ENCODE measurements at regions not wholly inside any gene's neighbourhood (a gene's known extent, or its start where the extent isn't known, plus 50 kb on each side); places are given as distances from the start of the nearest gene placed in this dataset.

- CTCF ChIA-PET = no interaction called here
- peaks cover 20% of the 10 kb centered on the region for H3K4me1 ChIP-seq (ENCODE audit: control insufficient read depth, extremely low read depth, insufficient read depth, low read length)
- no peaks in the 10 kb centered on the region for H3K27me3 ChIP-seq (ENCODE audit: control insufficient read depth in 2 of 2, insufficient read depth in 2 of 2, low read length in 2 of 2)
- DNase-seq (ENCODE audit: low read depth, low spot score) (no peak), FAIRE-seq (no peak)
- POLR2A ChIA-PET = no interaction called here
- dilution Hi-C loops (cut with MboI; ENCODE audit: extremely low pct_ligation_motif_present, low sequenced_read_pairs) (no loop called here), intact Hi-C loops (cut with micrococcal nuclease) (no loop called here)
- H3K27ac ChIP-seq (ENCODE audit: insufficient read depth, low read depth, low read length) = no peak overlapping the region
- no peak overlapping the region for H3K9ac ChIP-seq (replicated peaks; ENCODE audit: extremely low read depth, insufficient read depth, low read length)
- H2AFZ ChIP-seq (ENCODE audit: low read depth, low read length) = no peak overlapping the region
- H4K20me1 ChIP-seq (replicated peaks; ENCODE audit: control insufficient read depth, extremely low read depth, insufficient read depth, low read length) = no peaks in the 10 kb centered on the region
- H3K4me2 ChIP-seq (ENCODE audit: insufficient read depth, low read length) = no peak overlapping the region
- no peaks in the 10 kb centered on the region for H3K9me1 ChIP-seq (replicated peaks; ENCODE audit: control insufficient read depth, extremely low read depth, insufficient read depth, low read length)
- no peaks in the 10 kb centered on the region for H3K36me3 ChIP-seq (ENCODE audit: control insufficient read depth in 2 of 2, extremely low read depth in 1 of 2, insufficient read depth in 2 of 2, low read length in 2 of 2)
- no peak overlapping the region for H3K4me3 ChIP-seq (replicated peaks in 1 of 3; ENCODE audit: insufficient read depth in 1 of 3, low read depth in 1 of 3, low read length in 3 of 3)
- no peak for TF ChIP-seq EZH2 (IDR thresholded peaks at IDR 0.05; ENCODE audit: borderline replicate concordance, low read depth, low read length, severe bottlenecking)
- TF ChIP-seq MAX (IDR thresholded peaks at IDR 0.05; ENCODE audit: insufficient read depth, insufficient read length) = no peak
- TF ChIP-seq GATA2 (IDR thresholded peaks at IDR 0.05; ENCODE audit: insufficient read depth, insufficient read length, low read depth, low read length) = no peak
- no peak for TF ChIP-seq MYC (IDR thresholded peaks at IDR 0.05; ENCODE audit: low read depth, low read length)
- no peak for TF ChIP-seq FOS (IDR thresholded peaks at IDR 0.05; ENCODE audit: borderline replicate concordance, insufficient read depth, low read length)
- no peak for TF ChIP-seq POLR2A (IDR thresholded peaks at IDR 0.05; ENCODE audit: low read depth, low read length)
- TF ChIP-seq JUN (IDR thresholded peaks at IDR 0.05; ENCODE audit: borderline replicate concordance, insufficient read depth, insufficient read length, low read depth) = no peak
- no peak for TF ChIP-seq POLR2AphosphoS5 (IDR thresholded peaks at IDR 0.05; ENCODE audit: insufficient read depth, low read depth, low read length)
- TF ChIP-seq CTCF (IDR thresholded peaks at IDR 0.05; ENCODE audit: extremely low read depth in 1 of 2, insufficient read depth in 1 of 2, low read depth in 1 of 2, low read length in 2 of 2) = no peak
- BruUV-seq (replicated peaks) = no TSS peak
- no peaks in the 10 kb centered on the region for H3K9me3 ChIP-seq (replicated peaks; ENCODE audit: control insufficient read depth, insufficient read depth, low read length)
- H3K79me2 ChIP-seq (ENCODE audit: control insufficient read depth, insufficient read depth, low read length) = no peaks in the 10 kb centered on the region
Measured at GRCh38 chr1:245087723-245088122, 67.1 kb upstream of the KIF26B start.
